SK-N-MC (cell line): ENCODE measurements at regions not wholly inside any gene's neighbourhood (a gene's known extent, or its start where the extent isn't known, plus 50 kb on each side); places are given as distances from the start of the nearest gene placed in this dataset.

Experiments used
- EZH2 ChIP-seq: fragments of 200-600 bp; sonication (generic); IDR thresholded peaks from one replicate; pipeline ENCODE4 v1.6.1; 2017; ENCODE audit warnings: antibody characterized with exemption
- FOXP2 ChIP-seq: optimal IDR thresholded peaks from 2 replicates; pipeline ENCODE3; 2011; ENCODE audit warnings: mild to moderate bottlenecking, moderate library complexity; ENCODE audit not compliant: insufficient read depth; ENCODE audit errors: extremely low read length, control extremely low read depth
- POLR2AphosphoS5 ChIP-seq: IDR thresholded peaks from 2 replicates; pipeline ENCODE4 v1.6.1; 2012; ENCODE audit warnings: mild to moderate bottlenecking, low read depth, low read length, borderline replicate concordance

- no peak for TF ChIP-seq POLR2AphosphoS5
- no peak for TF ChIP-seq EZH2
- no peak for TF ChIP-seq FOXP2
Measured at GRCh38 chr2:64795024-64795592, 141.4 kb upstream of the SERTAD2 start.
